T-cell (primary cell): ENCODE measurements at regions not wholly inside any gene's neighbourhood (a gene's known extent, or its start where the extent isn't known, plus 50 kb on each side); places are given as distances from the start of the nearest gene placed in this dataset.

Experiments
- ATAC-seq, 4 experiments: fragments of 200-7000 bp in 3 of 4; fragments of 150-1000 bp in 1 of 4; cut with Tn5 transposase; replicated peaks in 1 of 4; 1 replicate in 3 of 4; 2 replicates in 1 of 4; pipeline ENCODE4 v1.10.0; 2021; ENCODE audit warnings: moderate library complexity in 3 of 4, mild to moderate bottlenecking in 2 of 4, moderate number of reproducible peaks in 1 of 4
- CTCF ChIA-PET, 2 donors: fragments of 300-600 bp; sonication (Branson Sonifier 250); formaldehyde crosslinking; loops; one replicate each; lab custom pipeline; 2022; ENCODE audit warnings: antibody characterized with exemption in 2 of 2; lab: Charles Lee
- POLR2A ChIA-PET, 2 donors: fragments of 300-600 bp; sonication (Branson Sonifier 250); formaldehyde crosslinking; loops; one replicate each; lab custom pipeline; 2022; ENCODE audit warnings: antibody characterized with exemption in 2 of 2; lab: Charles Lee
- DNase-seq, 35 experiments: peaks; one replicate each; pipeline versions ENCODE4 v3.0.0 to v3.0.0-alpha.2; 2013 to 2023
- H3K27ac ChIP-seq: one replicate; pipeline ENCODE4 v1.5.1; 2013; ENCODE audit warnings: low read length
- H3K27me3 ChIP-seq, 2 experiments: replicated peaks in 1 of 2; 1 replicate in 1 of 2; 2 replicates in 1 of 2; pipeline versions ENCODE4 v1.6.1 to v1.7.0; 2013; ENCODE audit warnings: low read length in 1 of 2, mixed read lengths in 1 of 2; ENCODE audit not compliant: control insufficient read depth in 2 of 2, insufficient read depth in 2 of 2; ENCODE audit errors: extremely low read depth in 1 of 2
- H3K36me3 ChIP-seq, 2 donors: 1 replicate in 1 of 2; 2 replicates in 1 of 2; pipeline versions ENCODE4 v1.6.1 to v1.7.0; 2013; ENCODE audit warnings: low read length in 1 of 2; ENCODE audit not compliant: control insufficient read depth in 2 of 2, insufficient read depth in 1 of 2; ENCODE audit errors: extremely low read depth in 1 of 2
- H3K4me1 ChIP-seq, 2 experiments: 1 replicate in 1 of 2; 2 replicates in 1 of 2; pipeline versions ENCODE4 v1.6.1 to v1.7.0; 2013; ENCODE audit warnings: low read length in 2 of 2, mixed read lengths in 1 of 2; ENCODE audit not compliant: insufficient read depth in 2 of 2, control insufficient read depth in 1 of 2; ENCODE audit errors: extremely low read depth in 1 of 2
- H3K4me3 ChIP-seq, 2 donors: 1 replicate in 1 of 2; 2 replicates in 1 of 2; pipeline versions ENCODE4 v1.5.1 to v1.7.0; 2013; ENCODE audit warnings: mild to moderate bottlenecking in 2 of 2, low read length in 1 of 2, moderate library complexity in 1 of 2; ENCODE audit not compliant: control insufficient read depth in 1 of 2; ENCODE audit errors: extremely low read depth in 1 of 2
- H3K9me3 ChIP-seq: 2 replicates; pipeline ENCODE4 v1.7.0; 2013
- H3K27ac Mint-ChIP-seq, 2 donors: one replicate each; pipeline ENCODE4 v1.8.0; 2020 to 2021; ENCODE audit warnings: mild to moderate bottlenecking in 2 of 2, mixed read lengths in 2 of 2
- H3K27me3 Mint-ChIP-seq, 2 donors: one replicate each; pipeline ENCODE4 v1.8.0; 2021 to 2022; ENCODE audit warnings: mixed read lengths in 2 of 2
- H3K36me3 Mint-ChIP-seq: one replicate; pipeline ENCODE4 v1.8.0; 2021; ENCODE audit warnings: mixed read lengths
- H3K4me1 Mint-ChIP-seq, 3 donors: one replicate each; pipeline ENCODE4 v1.8.0; 2020 to 2022; ENCODE audit warnings: mixed read lengths in 3 of 3, mild to moderate bottlenecking in 1 of 3
- H3K4me3 Mint-ChIP-seq, 3 donors: one replicate each; pipeline ENCODE4 v1.8.0; 2020 to 2022; ENCODE audit warnings: mild to moderate bottlenecking in 3 of 3, mixed read lengths in 3 of 3, moderate library complexity in 3 of 3
- H3K9me3 Mint-ChIP-seq, 3 donors: one replicate each; pipeline ENCODE4 v1.8.0; 2020 to 2022; ENCODE audit warnings: mixed read lengths in 3 of 3
- WGBS: methylation state at CpG from one replicate; pipeline ENCODE4 v1.1.5; 2013; ENCODE audit warnings: missing lambda C conversion rate; ENCODE audit not compliant: insufficient coverage; 5-methylcytosine and 5-hydroxymethylcytosine counted together

DNA sequence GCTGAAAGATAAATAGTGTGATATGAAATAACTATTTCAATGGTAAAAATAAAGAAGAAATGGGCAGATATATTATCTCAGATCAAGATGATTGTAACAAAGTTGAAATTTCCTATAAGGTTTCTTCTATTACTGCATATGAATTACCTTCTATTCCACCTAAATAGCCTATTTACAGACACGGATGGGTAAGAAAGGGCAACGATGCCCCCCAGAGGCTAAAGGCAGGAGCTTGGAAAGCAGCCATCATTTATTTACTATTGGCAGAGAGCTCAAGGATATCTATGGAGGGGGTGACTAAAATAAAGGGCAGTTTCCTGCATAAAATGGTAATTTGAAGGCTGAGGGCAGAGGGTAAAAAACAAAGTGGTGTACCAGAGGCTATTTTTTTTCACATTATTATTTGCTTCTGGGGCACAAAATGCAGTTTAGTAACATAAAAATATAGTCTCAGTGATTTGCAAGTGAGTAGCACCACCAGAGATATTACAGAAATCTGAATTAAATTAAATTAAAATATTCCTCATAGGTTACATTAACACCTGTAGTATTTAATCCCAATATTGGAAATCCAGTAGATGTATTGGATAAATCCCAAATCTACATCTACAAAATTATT is 123.1 kb downstream of the BTC start:
- WGBS: no CpG with 5 or more reads among the region's 2 CpGs
- DNase-seq (peak in 34 of 35 experiments; percentile 0 to 64 (median 30)), ATAC-seq (peak in 1 of 4 experiments; percentile 70)
- Histone ChIP-seq H3K27me3 (no peaks in the 10 kb centered on the region), H3K9me3 (no peaks in the 10 kb centered on the region), H3K36me3 (no peaks in the 10 kb centered on the region), H3K27ac (no peak overlapping the region), H3K4me3 (no peak overlapping the region), H3K4me1 (no peaks in the 10 kb centered on the region)
- Mint-ChIP-seq H3K27me3 (peaks cover 0 to 9% of the 10 kb centered on the region in 2 donors), H3K36me3 (no peaks in the 10 kb centered on the region), H3K4me3 (no peak overlapping the region), H3K9me3 (no peaks in the 10 kb centered on the region), H3K27ac (no peak overlapping the region), H3K4me1 (peaks cover 2 to 6% (median 3%) of the 10 kb centered on the region in 3 donors)
- ChIA-PET POLR2A (interaction anchor here in 1 of 2 donors (0.6 kb wide), 1 partner anchor 446 kb away, joined by 3 read pairs; no protein-coding TSS in a partner anchor), CTCF (interaction anchor here (0.5 to 2.2 kb wide), 13 partner anchors 10 to 442 kb away, joined by 3 to 35 read pairs (median 4); no protein-coding TSS in a partner anchor)

DNA sequence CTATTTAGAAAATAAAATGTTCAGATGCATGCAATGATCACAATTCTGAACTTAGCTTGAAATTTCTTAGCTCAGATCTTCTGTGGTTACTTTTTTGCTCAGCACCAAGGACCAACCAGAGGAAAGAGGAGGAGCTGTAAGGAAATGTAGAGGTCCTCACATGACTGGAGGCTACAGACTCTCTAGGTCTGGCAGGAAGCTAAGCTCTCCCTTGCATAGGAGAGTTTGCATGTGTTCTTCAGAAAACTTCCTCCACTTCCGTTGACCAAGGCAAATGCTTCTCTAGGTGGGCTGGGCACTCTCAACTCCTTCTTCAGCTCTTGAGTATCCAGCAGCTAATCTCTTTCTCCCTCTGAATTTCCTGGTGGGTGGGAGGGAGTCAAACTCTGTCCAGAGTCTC is 119.6 kb downstream of the BTC start:
- no peaks in the 10 kb centered on the region for H3K27me3 ChIP-seq
- CTCF ChIA-PET: interaction anchor here (0.6 to 3.4 kb wide), 10 partner anchors 14 to 488 kb away, joined by 3 to 24 read pairs (median 4); no protein-coding TSS in a partner anchor
- no peak overlapping the region for H3K27ac Mint-ChIP-seq
- ATAC-seq (no peak), DNase-seq (no peak)
- peaks cover 6 to 7% of the 10 kb centered on the region in 2 donors for H3K27me3 Mint-ChIP-seq
- H3K4me1 ChIP-seq: no peaks in the 10 kb centered on the region
- no peaks in the 10 kb centered on the region for H3K9me3 ChIP-seq
- H3K9me3 Mint-ChIP-seq: no peaks in the 10 kb centered on the region
- no CpG with 5 or more reads among the region's 1 CpG for WGBS
- peaks cover 2 to 6% (median 3%) of the 10 kb centered on the region in 3 donors for H3K4me1 Mint-ChIP-seq
- no peaks in the 10 kb centered on the region for H3K36me3 Mint-ChIP-seq
- POLR2A ChIA-PET: interaction anchor here (0.6 to 0.9 kb wide), 2 partner anchors 229 to 1200 kb away, joined by 5 to 7 read pairs; no protein-coding TSS in a partner anchor
- no peak overlapping the region for H3K27ac ChIP-seq
- no peak overlapping the region for H3K4me3 Mint-ChIP-seq
- H3K4me3 ChIP-seq: no peak overlapping the region
- H3K36me3 ChIP-seq: no peaks in the 10 kb centered on the region

DNA sequence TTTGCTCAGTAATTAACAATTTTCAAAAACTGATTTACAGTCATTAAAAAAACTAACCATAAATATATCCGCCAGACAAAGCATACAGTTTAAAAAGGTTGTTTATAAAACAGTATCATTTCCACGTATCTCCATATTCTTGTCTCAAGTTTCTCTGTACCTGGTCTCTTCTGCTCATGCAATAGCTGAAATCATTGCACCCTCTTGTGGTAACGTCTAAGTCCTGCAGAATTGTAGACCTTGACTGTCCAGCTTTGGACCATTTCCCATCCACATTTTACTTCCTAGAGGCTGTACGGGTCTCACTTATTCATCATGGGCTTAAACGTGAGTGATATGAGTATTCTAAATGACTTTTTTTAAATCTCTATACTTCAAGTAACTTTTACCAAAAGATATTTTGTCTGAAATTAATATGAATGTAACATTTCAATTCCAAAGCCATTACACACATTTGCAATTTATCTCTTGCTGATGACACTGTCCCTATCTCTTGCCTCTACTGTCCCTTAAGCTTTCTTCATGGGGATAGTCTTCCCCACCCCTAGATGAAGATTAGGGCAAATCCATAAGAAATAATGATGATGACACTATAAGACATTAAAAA is 118.5 kb downstream of the BTC start:
- WGBS: 33% methylated on average over 3 of the region's 5 CpGs
- no peaks in the 10 kb centered on the region for H3K27me3 ChIP-seq
- DNase-seq: peak in 2 of 35 experiments; percentile 3 to 52
- no peak overlapping the region for H3K27ac ChIP-seq
- ATAC-seq: peak in 1 of 4 experiments; percentile 57
- ChIA-PET POLR2A (no interaction called here), CTCF (interaction anchor here (0.7 to 3.4 kb wide), 11 partner anchors 10 to 489 kb away, joined by 3 to 24 read pairs (median 3); no protein-coding TSS in a partner anchor)
- no peaks in the 10 kb centered on the region for H3K4me1 ChIP-seq
- Mint-ChIP-seq H3K27ac (no peak overlapping the region), H3K9me3 (peaks cover 0 to 3% (median 0%) of the 10 kb centered on the region in 3 donors), H3K27me3 (peaks cover 6 to 10% of the 10 kb centered on the region in 2 donors), H3K36me3 (no peaks in the 10 kb centered on the region), H3K4me1 (peaks cover 2 to 6% (median 3%) of the 10 kb centered on the region in 3 donors), H3K4me3 (no peak overlapping the region)
- no peaks in the 10 kb centered on the region for H3K36me3 ChIP-seq
- no peak overlapping the region for H3K4me3 ChIP-seq
- no peaks in the 10 kb centered on the region for H3K9me3 ChIP-seq

DNA sequence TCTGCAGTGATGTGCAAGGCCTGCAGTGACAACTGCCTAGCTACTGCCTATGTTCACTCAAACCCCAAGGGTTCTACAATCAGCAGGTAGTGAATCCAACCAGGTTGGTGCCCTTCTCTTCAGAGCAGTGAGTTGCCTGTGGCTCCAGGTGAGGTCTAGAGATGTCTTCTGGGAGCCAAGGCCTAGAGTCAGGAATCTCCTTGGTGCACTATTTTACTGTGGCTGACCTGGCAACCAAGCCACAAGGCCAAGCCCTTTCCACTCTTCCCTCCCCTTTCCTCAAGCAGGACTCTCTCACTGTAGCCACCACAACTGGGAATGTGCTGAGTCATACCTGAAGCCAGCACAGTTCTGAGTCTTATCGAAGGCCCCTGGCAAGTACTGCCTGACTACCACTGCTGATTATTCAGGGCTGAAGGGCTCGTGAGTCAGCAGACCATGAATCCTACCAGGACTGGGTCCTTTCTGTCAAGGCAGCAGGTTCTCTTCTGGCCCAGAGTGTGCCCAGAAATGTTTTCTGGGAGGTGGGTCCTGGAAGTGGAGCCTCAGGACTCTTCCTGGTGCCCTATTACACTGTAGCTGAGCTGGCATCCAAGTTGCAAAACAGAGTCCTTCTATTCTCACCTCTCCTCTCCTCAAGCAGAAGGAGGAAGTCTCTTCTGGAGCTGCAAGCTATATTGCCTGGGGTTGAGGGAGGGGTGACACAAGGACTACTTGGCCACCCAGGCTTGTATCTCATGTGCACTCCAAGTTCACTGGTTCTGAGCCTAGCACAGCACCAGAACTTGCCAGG is 111.6 kb downstream of the BTC start:
- Mint-ChIP-seq H3K4me1 (no peaks in the 10 kb centered on the region), H3K27ac (no peak overlapping the region), H3K36me3 (no peaks in the 10 kb centered on the region), H3K9me3 (peaks cover 0 to 4% (median 0%) of the 10 kb centered on the region in 3 donors), H3K4me3 (no peak overlapping the region), H3K27me3 (peaks cover 10 to 24% of the 10 kb centered on the region in 2 donors)
- Histone ChIP-seq H3K4me3 (no peak overlapping the region), H3K27me3 (peaks cover 0 to 5% of the 10 kb centered on the region in 2 experiments), H3K9me3 (no peaks in the 10 kb centered on the region), H3K36me3 (no peaks in the 10 kb centered on the region), H3K4me1 (no peaks in the 10 kb centered on the region), H3K27ac (no peak overlapping the region)
- ATAC-seq (no peak), DNase-seq (no peak)
- WGBS: 69% methylated on average over 2 of the region's 2 CpGs
- POLR2A ChIA-PET: no interaction called here
- CTCF ChIA-PET: no interaction called here

DNA sequence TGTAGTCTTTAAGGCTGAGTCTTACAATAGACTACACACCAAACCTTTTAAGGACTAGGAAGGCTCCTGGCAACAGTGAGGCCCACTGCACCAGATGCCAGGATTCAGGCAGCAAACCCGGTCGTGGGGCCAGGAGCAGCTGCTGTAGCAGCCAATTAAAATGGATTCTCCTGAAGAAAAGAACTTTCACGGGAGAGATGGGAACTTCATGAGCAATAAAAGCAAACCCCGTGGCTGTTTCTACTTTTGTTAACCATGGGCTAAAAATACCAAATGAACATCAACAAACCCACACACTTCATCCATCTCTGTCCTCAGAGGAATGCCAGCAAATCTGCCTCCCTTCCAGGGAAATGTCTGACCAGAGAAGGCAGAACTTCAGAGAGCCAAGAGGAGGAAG is 101.4 kb downstream of the BTC start:
- no peak overlapping the region for H3K4me3 ChIP-seq
- ChIA-PET CTCF (no interaction called here), POLR2A (no interaction called here)
- Mint-ChIP-seq H3K4me1 (no peaks in the 10 kb centered on the region), H3K4me3 (no peak overlapping the region), H3K27me3 (peaks cover 6 to 9% of the 10 kb centered on the region in 2 donors), H3K27ac (no peak overlapping the region), H3K36me3 (no peaks in the 10 kb centered on the region), H3K9me3 (no peaks in the 10 kb centered on the region)
- peaks cover 0 to 2% of the 10 kb centered on the region in 2 experiments for H3K27me3 ChIP-seq
- H3K27ac ChIP-seq: no peak overlapping the region
- WGBS: 41% methylated on average over 3 of the region's 4 CpGs
- H3K36me3 ChIP-seq: no peaks in the 10 kb centered on the region
- DNase-seq (no peak), ATAC-seq (no peak)
- no peaks in the 10 kb centered on the region for H3K9me3 ChIP-seq
- no peaks in the 10 kb centered on the region for H3K4me1 ChIP-seq
